HG02852 (cell line): ENCODE measurements at regions not wholly inside any gene's neighbourhood (a gene's known extent, or its start where the extent isn't known, plus 50 kb on each side); places are given as distances from the start of the nearest gene placed in this dataset.

ENCODE experiments used
- ATAC-seq: cut with Tn5 transposase; IDR thresholded peaks from one replicate; pipeline ENCODE4 v1.9.1; 2021; ENCODE audit warnings: mild to moderate bottlenecking, moderate library complexity; ENCODE audit not compliant: unreplicated experiment

DNA sequence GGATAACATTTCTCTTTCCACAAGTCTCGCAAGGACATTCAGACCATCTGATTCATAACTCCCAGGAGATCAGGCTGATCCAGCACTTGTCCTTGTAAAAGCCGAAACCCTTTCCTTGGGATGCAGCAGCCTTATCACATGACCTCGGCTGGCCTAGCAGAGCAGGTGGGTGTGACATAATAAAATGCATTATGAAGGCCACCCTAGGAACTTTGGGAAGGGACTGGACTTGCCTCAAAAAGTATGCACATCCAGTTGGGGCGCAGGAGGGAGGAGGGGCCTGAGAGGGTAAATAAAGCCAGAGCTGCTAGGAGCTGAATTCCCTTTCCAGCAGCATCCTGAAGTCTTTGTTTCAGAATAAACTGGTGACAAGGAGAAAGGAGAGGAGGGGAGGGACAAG is 260.8 kb downstream of the SNX13 start:
- ATAC-seq = no peak

DNA sequence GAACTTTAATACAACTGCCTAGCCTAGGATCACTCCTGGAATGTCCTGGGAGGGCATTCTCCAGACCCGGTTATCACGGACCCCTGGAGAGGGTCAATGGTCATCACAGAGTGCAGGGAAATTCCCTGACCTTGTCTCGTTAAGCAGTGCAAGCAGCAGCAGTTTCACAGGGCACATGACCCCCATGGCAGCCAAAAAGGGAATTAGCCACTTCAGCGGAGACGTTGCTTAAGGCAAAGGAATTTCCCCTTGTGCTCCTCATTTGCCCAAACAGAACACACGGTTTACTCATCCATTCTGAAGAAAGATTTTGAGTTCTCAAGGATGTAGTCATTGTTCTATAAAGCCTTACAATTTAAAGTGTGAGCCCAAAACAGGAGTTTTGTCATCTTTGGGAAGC is 260.3 kb downstream of the SNX13 start:
- no peak for ATAC-seq

DNA sequence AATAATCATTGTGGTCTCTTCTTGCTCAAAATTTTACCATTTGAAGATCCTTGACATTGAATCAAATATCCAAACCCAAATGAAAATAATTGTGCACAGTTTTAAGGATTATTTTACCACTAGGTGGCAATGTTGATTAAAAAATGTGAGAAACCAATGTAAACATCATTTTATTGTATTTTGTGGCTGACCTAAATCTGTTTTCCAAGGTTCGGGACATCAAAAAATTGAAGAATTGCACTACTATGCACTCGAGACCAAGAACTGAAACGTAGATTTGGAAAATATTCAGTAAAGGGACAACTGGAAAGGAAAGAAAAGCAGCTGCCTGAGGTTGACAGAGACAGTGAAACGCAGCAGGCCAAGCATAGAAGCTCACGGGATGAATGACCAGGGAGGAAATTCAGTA is 259.3 kb downstream of the SNX13 start:
- ATAC-seq = no peak

DNA sequence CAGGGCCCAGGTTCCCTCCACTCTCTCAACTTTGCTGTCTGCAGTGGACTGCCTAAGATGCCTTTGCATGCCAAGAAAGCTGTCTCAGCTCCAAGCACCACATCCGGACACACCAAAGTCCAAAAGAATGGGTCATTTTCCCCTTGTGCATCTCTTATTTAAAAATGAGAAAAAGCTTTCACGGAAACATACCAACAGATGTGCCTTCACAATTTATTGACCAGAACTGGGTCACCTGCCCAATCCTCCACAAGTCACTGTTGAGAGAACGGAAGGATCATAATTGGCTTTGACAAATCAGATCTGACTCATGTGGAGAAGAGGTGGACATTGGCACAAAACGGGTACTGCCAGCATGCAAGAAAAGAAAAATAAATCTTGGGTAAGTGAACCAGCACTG is 258.3 kb downstream of the SNX13 start:
- no peak for ATAC-seq

DNA sequence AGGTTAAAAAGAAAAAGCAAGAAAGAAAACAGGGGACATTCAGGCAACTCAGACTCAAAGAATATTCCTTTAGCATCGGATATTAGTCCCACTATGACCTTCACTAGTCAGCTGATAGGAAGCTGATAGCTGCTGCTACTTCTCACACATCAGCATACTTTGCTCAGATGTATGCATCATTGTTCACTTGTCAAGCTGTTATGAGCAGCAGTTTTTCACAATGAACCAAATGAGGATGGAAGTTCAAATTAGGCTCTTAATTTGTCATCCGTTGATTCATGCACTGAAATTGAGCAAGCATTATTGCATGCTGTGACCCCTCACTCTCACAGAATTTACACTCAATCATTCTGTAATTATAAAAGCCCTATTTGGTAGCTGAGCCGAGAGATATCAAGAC is 257.7 kb downstream of the SNX13 start:
- no peak for ATAC-seq

DNA sequence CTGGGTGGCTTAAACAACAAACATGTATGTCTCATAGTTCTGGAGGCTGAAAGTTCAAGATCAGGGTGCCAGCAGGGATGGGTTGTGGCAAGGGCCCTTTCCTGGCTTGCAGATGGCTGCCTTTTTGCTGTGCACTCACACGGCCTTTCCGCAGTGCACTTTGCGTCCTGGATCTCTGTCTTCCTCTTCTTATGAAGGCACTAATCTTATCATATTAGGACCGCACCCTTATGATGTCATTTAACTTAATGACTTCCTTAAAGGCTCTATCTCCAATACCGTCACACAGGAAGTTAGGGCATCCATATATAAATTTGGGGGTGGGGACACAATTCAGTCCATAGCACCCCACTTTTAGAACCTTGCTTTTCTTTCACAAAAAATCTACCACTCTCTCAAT is 255.2 kb downstream of the SNX13 start:
- ATAC-seq = no peak

DNA sequence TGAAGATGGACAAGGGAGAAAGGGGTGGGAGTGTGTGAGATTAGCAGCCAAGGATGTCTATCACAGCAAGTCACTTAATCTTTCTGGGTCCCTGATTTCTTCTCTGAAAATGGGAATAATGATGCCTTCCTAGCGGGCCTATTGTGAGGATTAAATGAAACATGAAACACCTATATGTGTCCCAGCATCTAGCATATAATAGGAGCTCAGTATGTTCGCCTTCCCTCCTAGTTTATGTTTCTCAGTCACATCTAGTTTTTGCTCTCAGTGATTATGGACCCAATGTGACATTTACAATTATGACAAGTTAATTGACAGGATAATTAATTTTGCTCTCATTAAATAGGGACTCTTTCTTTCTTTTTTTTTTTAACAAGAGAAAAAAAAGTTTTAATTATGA is 252.9 kb downstream of the SNX13 start:
- no peak for ATAC-seq

DNA sequence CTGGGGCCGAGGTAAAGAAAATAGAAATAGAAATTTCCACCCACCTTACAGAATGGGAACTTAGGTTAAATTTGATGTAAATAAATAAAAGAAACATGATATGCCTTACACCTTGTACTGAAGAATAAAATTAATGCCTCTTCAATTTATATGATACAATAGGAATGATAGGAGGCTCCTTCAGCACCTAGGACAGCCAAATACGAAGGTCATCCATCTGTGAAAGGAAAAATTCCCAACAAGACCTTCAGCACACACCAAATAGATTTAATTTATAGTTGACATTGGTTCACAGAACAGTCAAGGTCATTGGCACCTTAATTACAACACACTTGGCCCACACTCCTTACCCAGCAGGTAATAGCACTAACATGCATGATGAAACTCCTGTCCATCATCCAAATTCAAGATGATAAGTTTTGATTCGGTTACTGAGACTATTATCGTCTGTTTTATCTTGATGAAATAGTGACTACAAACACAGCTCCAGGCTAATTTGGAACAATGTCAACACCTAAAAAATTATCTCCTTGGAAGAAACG is 250.9 kb downstream of the SNX13 start:
- ATAC-seq = no peak

DNA sequence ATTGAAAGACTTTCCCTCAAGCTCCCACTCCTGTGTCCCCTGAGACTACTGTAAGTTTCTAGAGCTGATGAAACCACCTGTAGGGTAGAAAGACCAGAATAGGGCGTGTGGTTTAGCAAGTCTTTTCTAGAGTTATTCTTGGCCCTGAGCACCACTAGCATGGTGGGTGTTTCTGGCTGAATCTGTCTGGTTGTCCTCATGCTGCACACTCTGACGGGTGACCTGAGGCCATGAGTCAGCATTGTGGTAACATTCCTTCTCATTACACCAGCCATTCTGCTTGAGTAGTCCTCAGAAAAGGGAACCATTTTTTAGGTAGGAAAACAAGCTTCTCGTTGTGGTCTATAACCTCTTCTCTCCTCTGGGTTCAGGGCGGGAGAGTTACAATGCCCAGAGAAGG is 250.3 kb downstream of the SNX13 start:
- peak; percentile 95 for ATAC-seq

DNA sequence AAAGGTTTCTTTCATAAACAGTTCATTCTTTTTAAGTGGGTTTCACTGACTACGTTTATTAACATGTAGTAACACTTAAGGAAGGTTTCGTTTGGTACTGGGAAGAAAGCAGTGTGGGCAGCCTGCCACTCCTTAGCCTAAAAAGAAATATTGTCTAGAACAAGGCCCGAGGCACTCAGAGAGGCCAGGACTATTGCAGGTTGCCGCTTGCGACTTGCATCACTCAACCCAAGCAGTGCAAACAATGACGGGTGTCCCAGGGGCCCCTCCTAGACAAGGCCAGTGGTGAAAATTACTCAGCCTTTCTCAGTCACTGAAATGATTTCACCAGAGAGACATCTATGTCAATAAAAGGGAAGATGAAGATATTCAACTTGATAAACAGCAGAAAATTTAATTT is 243.9 kb downstream of the SNX13 start:
- ATAC-seq = no peak

DNA sequence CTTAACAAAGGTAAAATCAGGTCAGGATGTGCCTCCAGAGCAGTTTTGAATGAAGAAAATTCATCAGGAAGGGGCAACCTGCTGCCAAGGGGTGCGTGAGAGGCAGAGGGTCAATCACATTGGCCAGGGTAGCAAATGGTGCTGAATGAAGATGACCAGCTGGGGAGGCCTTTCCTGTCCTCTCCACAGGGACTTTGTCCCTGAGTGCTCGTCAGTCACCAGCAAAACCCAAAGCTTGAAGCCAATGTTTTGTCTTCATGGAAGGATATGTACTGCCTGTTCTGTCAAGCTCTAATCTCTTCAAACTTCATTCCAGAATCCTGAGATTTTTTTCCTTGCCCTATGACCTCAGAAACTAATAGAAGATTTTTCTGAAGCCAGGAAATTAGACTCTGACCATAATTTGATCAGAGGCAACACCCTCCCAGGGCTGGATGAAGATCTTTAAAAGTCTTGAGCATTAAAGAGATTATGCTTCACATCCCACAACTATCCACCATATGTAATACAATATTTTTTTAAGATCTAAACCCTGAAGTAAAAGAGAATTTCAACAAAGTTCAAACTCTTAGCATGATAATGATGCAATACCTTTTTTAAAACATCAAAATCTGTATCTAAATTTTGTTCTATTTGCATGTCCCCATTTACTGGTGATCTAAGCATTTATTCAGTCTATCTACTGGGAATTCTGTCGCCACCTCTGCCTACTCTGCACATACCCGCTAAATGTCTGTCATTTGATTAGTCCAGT is 243.0 kb downstream of the SNX13 start:
- ATAC-seq = no peak

DNA sequence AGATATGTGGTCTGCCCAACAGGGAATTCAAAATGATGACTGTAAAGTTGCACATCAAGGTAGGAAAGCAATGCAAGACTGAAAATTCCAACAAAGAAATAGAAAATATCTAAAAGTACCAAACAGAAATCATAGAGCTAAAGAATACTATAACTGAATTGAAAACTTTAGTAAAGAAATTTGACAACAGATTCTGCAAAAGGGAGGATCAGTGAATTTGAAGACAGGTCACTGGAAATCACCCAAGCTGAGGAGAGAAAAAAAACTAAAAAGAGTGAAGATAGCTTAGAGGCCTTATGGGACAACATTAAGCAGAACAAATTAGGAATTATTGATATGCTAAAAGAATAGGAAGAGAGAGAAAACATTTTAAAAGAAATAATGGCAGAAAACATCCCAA is 240.6 kb downstream of the SNX13 start:
- no peak for ATAC-seq

DNA sequence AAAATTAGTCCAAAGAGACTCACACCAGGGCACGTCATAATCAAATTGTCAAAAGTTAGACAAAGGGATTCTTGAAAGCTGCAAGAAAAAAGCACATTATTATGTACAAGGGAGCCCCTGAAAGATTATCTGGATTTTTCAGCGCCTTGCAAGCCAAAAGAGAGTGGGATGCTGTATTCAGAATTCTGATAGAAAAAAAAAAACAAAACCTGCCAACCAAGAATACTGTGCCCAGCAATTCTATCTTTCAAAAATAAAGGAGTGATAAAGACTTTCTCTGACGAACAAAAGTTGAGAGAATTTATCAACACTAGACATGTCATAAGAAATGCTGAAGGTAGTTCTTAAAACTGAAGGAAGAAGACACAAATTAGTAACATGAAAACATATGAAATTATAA is 240.2 kb downstream of the SNX13 start:
- ATAC-seq = no peak

DNA sequence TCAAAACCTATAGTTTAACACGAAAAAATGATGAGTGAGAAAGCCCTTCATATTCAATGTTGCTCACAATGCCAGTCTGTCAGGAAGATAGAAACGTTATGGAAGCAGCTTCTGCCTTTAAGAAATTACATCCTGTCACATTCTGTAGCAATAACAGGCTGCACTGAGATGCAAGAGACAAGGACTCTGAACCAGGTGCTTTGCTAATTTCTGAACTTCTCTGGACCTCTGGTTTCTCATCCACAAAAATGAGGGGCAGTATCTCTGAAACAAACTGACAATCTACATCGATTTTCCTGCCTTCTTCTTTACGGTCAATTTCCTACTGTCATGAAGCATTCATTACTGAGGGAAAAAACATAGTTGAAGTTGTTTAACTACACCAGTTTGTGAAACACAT is 234.0 kb downstream of the SNX13 start:
- ATAC-seq = no peak

DNA sequence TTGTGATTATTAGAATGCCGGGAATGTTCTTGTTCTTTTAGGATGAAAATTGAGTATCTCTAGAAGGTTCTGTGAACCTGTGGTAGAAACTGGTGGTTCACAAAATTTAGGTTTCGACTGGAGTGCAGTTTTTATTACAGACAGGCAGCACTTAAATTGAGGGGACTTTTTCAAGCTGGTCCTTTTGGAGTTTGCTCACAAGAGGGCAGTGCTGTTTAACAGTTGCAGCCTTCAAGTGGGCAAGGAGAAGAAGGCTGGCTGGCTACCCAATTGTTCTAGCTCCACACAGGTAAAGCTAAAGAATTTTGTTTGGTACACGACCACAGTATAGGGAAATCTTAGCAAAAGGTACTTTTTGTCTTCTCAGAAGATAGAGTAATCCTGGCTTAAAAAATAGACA is 233.6 kb downstream of the SNX13 start:
- ATAC-seq = peak; percentile 92

DNA sequence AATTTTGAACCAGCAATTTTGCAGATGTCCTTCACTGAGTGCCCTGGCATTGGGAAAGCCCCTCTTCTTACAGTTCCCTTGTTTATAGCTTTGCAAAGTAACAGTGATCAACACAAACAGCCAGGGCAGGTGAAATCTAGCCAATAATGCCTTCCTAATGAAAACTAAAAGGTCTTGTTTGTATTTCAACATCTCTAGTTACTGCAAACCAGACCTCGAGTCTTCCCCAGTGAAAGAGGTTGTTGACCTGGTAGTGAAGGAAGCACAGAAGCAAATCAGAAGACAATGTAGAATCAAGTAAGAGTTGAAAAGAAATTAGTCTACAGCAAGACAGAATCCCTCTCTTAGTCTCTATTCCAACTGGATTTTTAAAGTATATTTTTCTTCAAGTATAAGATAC is 231.2 kb downstream of the SNX13 start:
- no peak for ATAC-seq

DNA sequence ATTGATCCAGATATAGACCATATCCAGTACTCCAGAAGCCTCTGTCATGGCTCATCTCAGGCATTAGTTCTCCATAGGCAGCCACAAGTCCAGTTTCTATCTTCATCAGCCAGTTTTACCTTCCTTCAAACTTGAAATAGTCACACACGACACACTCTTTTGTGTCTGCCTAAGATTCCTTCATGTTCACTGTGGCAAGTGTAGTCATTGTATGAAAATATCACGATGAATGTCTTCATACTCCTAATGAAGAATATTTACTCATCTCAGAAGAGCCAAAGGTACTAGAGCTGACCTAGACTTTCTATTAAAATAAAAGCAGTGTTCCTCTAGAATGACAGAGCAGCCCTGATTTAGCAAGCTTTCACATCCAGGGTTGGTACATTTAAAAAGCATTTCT is 230.7 kb downstream of the SNX13 start:
- no peak for ATAC-seq

DNA sequence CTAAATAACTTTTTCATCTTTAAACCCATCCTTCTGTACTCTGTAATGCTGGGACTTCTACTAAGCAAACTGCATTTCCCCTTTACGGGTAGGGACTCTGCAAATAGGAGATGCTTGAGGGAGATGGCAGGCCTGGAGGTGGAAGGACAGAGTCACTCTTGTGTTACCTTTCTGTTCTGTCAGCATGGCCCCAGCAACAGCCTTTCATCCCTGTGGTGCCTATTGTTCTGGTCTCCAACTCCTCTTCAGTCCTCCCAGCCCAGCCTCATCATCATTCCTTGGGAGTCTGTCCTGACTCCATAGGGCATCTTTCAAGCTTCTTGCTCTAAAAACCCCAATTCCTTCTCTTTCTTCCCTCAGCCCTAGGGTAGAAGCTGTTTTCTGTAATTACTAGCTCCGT is 230.0 kb downstream of the SNX13 start:
- ATAC-seq = no peak

DNA sequence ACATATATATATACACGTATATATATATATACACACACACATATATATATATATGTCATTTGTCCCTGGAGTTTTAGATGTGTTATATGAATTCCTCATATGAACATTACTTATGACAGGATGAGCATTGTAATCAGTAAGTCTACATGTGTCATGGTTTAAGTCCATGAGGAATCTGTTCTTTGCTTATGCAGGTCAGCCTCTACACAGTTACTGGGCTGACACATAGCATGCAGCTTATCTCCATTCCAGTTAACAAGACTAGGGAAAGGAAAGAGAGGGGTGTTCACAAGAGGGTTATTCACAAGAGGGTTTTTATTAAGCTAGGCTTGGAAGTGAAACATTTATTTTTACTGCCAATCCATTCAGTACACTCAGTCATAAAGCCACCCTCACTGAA is 226.7 kb downstream of the SNX13 start:
- no peak for ATAC-seq

DNA sequence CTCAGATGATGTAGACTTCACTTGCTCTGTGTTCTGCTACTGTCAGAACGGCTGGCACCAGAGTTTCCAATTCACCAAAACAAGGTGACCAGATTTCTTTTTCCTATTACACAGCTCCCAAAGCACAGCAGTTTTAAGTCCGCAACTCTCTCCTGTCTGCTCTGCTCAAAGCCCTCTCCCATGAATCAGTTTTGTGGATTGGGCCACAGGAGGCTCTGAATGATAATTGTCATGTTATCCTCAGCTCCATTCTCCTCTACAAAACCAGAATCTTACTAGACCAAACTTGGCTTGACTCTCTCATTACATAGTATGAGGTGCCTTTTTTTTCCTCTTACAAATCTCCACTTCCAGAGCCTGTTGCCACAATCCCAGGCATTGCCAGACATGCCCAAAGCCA is 223.5 kb downstream of the SNX13 start:
- ATAC-seq = no peak

DNA sequence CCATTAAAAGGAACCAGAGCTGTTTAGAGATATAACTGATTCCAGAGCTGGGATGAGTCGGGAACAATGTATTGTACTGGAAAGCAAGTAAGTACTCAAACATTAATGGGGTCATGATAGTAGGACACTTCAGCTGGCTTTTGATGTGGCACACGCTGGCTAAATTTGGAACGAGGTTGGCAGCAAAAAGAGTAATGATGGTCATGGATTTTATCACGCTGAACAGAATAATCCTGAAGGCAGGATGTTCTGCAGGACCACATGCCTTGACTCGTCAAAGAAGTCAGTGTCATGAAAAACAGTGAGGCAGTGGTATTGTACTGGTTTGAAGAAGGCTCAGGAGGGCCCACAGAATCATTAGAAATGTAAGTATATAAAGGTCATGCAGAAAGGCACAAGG is 220.3 kb downstream of the SNX13 start:
- ATAC-seq = no peak

DNA sequence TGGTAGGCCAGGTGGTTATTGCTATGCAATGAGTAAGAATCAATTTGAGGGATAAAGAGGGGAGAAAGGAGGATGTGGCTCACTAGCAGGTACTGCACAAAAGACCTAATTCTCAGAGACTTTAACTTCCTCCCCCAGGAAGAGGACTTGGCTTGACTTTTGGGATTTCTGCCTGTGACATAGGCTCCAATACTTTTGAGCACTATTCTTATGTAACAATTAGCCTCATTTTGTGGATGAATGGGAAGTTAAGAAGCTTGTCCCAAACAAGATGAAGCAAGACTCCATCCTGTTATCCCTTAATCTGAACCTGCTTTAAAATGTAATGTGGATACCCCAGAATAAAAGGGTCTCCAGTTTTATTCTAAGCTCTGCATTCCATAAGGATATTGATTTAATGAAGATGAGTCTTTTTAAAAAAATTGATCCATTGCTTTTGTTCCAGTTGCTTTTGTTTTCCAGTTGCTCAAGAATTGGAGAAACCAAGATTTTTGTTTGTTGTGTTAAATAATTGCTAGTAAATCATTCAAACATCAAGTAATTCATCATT is 218.5 kb downstream of the SNX13 start:
- no peak for ATAC-seq

DNA sequence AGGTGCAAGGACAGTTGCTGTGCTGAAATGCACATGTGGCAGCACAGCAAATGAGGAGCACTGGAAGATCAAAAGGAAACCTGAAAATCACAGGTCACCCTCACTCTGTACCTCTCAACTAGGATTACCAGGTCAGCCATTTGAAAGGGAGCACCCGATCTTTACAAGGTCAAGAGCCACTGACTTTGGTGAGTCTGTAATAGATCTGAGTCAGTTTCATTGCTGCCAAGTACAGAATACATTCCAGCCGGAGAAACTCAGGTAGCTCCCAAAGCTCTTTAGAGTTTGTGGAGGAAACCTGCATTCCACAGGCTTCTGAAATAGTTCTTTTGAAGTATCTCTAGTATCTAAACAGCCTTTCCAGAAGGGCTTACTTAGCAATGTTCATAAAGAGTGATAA is 217.5 kb downstream of the SNX13 start:
- no peak for ATAC-seq
